HepG2 (cell line): ENCODE measurements at regions not wholly inside any gene's neighbourhood (a gene's known extent, or its start where the extent isn't known, plus 50 kb on each side); places are given as distances from the start of the nearest gene placed in this dataset.

Experiments
- ATAC-seq: fragments of 200-7000 bp; cut with Tn5 transposase; 3 replicates; pipeline ENCODE4 v1.9.1; 2020; ENCODE audit warnings: mild to moderate bottlenecking, moderate library complexity
- BruUV-seq: library from RNA; stranded (reverse); fragments of 400-500 nt; replicated peaks from 2 replicates; lab custom pipeline; 2021; lab: Mats Ljungman, UMichigan
- CTCF ChIA-PET: fragments of 300-600 bp; formaldehyde crosslinking; extraction: SDS; loops from one replicate; lab custom pipeline; 2021; ENCODE audit warnings: low total read pairs, inconsistent platforms, low intra/inter-chr PET ratio; lab: Yijun Ruan, JAX
- POLR2A ChIA-PET: fragments of 350-600 bp; sonication (Branson Sonifier 250); formaldehyde crosslinking; loops from one replicate; lab custom pipeline; 2020; ENCODE audit warnings: antibody characterized with exemption, inconsistent platforms; lab: Yijun Ruan, JAX
- DNase-seq: peaks from one replicate; pipeline ENCODE4 v3.0.0-alpha.2; 2015; ENCODE audit warnings: low spot score
- FAIRE-seq: peaks from 3 replicates; lab custom pipeline; 2011; peaks lifted over from hg19 to GRCh38; lab: Jason Lieb, UNC
- H2AFZ ChIP-seq: one replicate; pipeline ENCODE4 v1.6.1; 2011; ENCODE audit warnings: low read length, inconsistent platforms
- H3K27ac ChIP-seq: fragments of 300-600 bp; 3 replicates; pipeline ENCODE4 v1.8.0; 2011; ENCODE audit warnings: mixed run types, mild to moderate bottlenecking, mixed read lengths, low read length, inconsistent platforms; ENCODE audit not compliant: insufficient read depth; ENCODE audit errors: extremely low read length
- H3K27me3 ChIP-seq, 2 experiments: fragments of 200-600 bp in 1 of 2; 2 replicates in 1 of 2; 3 replicates in 1 of 2; pipeline versions ENCODE4 v1.6.0 to v1.8.0; 2011; ENCODE audit warnings: low read length in 2 of 2, mild to moderate bottlenecking in 2 of 2, moderate library complexity in 2 of 2, inconsistent platforms in 1 of 2; ENCODE audit not compliant: insufficient read depth in 2 of 2, control insufficient read depth in 1 of 2
- H3K36me3 ChIP-seq, 2 experiments: fragments of 200-600 bp in 1 of 2; replicated peaks in 1 of 2; 2 replicates in 1 of 2; 3 replicates in 1 of 2; pipeline versions ENCODE4 v1.5.1 to v1.8.0; 2011; ENCODE audit warnings: low read length in 2 of 2, inconsistent platforms in 1 of 2; ENCODE audit not compliant: insufficient read depth in 2 of 2, control insufficient read depth in 1 of 2
- H3K4me1 ChIP-seq: 2 replicates; pipeline ENCODE4 v1.5.1; 2012; ENCODE audit warnings: low read length, inconsistent platforms; ENCODE audit not compliant: insufficient read depth
- H3K4me2 ChIP-seq: 2 replicates; pipeline ENCODE4 v1.6.0; 2011; ENCODE audit warnings: low read depth, low read length, inconsistent platforms
- H3K4me3 ChIP-seq, 3 experiments: fragments of 200-600 bp in 1 of 3; sonication (generic), shearing (Covaris generic) in 1 of 3; replicated peaks in 1 of 3; 2 replicates each; pipeline ENCODE4 v1.5.1; 2011 to 2016; ENCODE audit warnings: low read length in 3 of 3, inconsistent platforms in 2 of 3, low read depth in 2 of 3, mild to moderate bottlenecking in 2 of 3, control low read depth in 1 of 3, mixed read lengths in 1 of 3; ENCODE audit not compliant: insufficient read depth in 1 of 3
- H3K79me2 ChIP-seq: one replicate; pipeline ENCODE4 v1.6.1; 2011; ENCODE audit warnings: low read length, inconsistent platforms; ENCODE audit not compliant: insufficient read depth
- H3K9ac ChIP-seq: 2 replicates; pipeline ENCODE4 v1.6.0; 2011; ENCODE audit warnings: mild to moderate bottlenecking, low read depth, low read length, inconsistent platforms; ENCODE audit not compliant: insufficient read depth
- H3K9me3 ChIP-seq: 2 replicates; pipeline ENCODE4 v1.5.1; 2012; ENCODE audit warnings: mild to moderate bottlenecking, low read length
- H4K20me1 ChIP-seq: 2 replicates; pipeline ENCODE4 v1.6.0; 2011; ENCODE audit warnings: inconsistent platforms, mild to moderate bottlenecking, low read length, moderate library complexity; ENCODE audit not compliant: insufficient read depth
- NBN ChIP-seq: fragments of 450-650 bp; conservative IDR thresholded peaks from 2 replicates; pipeline ENCODE4 v1.6.1; 2017
- POLR2AphosphoS2 ChIP-seq: IDR thresholded peaks from 2 replicates; pipeline ENCODE4 v1.6.1; 2011; ENCODE audit warnings: low read depth, low read length, improper control_type of control experiment
- SMARCC2 ChIP-seq: fragments of 450-650 bp; IDR thresholded peaks from 2 replicates; pipeline ENCODE4 v1.6.1; 2017; ENCODE audit warnings: antibody characterized with exemption, mild to moderate bottlenecking
- ZSCAN9 ChIP-seq: IDR thresholded peaks from 2 replicates; pipeline ENCODE4 v1.6.1; 2016; ENCODE audit warnings: borderline replicate concordance
- WGBS: methylation state at CpG from one replicate; pipeline ENCODE4 v1.1.6; 2017; ENCODE audit warnings: low lambda C conversion rate; 5-methylcytosine and 5-hydroxymethylcytosine counted together
- in situ Hi-C: cut with HindIII; loops from 2 replicates; pipeline ENCODE4 v1.10.0; 2017; ENCODE audit warnings: low pct_unique_long_range_greater_than_20kb; ENCODE audit not compliant: extremely low pct_ligation_motif_present
- intact Hi-C: fragments of 100-400 bp; cut with micrococcal nuclease; formaldehyde crosslinking; loops from one replicate; pipeline ENCODE4 v1.10.0; 2022; ENCODE audit not compliant: unreplicated experiment
- TF ChIP-seq, protein P1 (sequence below): sonication (generic); formaldehyde crosslinking; IDR thresholded peaks from 2 replicates; pipeline ENCODE4 v1.5.0; 2020; ENCODE audit warnings: missing genetic modification reagents
- TF ChIP-seq, protein P2 (sequence below): IDR thresholded peaks from 2 replicates; pipeline ENCODE4 v1.6.1; 2016; ENCODE audit warnings: control low read depth
- TF ChIP-seq, protein P3 (sequence below): sonication (generic); formaldehyde crosslinking; IDR thresholded peaks from 2 replicates; pipeline ENCODE4 v1.4.0; 2020; ENCODE audit warnings: missing genetic modification reagents, mild to moderate bottlenecking, borderline replicate concordance

DNA sequence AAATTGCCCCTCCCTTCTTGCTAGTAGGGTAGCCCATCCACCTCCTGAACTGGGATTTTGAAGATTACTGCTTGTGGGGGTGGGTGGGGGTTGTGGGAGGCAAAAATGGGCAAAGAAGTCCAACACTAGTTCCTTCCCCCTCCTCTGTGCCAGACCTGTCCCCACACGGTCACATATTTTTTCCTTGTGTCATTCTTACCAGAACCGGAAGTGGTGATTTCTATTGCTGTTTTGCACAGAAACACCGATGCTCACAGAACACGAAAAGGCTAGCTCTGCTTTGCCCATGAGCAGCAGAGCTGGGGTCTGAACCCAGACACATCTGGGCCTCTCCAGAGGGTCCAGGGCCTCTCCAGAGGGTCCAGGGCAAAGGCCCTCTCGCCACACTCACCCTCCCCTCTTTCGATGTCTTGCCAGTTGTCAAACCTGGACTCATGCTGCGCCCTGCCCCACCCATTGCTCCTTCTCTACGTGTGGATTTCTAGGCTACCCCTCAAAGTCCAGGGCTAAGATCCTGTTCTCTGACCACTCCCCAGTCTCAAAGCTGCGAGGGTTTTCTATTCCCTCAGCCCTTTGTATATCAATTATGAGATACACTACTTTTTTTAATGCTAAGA, 264.4 kb upstream of the MSX2 start (continued):
- TF ChIP-seq SMARCC2: no peak

DNA sequence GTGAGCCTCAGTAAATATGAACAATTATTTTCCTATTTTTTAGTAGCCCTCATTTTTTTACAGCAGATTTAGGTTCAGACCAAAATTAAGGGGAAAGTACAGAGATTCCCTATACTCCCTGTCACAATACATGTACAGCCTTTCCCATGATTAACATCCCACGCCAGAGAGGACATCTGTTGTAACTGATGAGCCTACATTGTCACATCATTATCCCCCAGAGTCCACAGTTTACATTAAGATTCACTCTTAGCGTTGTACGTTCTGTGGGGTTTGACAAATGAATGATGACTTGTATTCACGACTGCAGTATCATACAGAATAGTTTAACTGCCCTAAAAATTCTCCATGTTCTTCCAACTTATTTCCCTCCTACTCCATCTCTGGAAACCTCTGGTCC, 262.3 kb upstream of the MSX2 start:
- H3K36me3 ChIP-seq: no peaks in the 10 kb centered on the region
- no peak for ATAC-seq
- ChIA-PET CTCF (no interaction called here), POLR2A (no interaction called here)
- H3K4me2 ChIP-seq: no peak overlapping the region
- intact Hi-C loops (no loop called here), in situ Hi-C loops (no loop called here)
- no peaks in the 10 kb centered on the region for H4K20me1 ChIP-seq
- no peak overlapping the region for H2AFZ ChIP-seq
- H3K9ac ChIP-seq: no peak overlapping the region
- no peaks in the 10 kb centered on the region for H3K9me3 ChIP-seq
- no peak overlapping the region for H3K27ac ChIP-seq
- H3K27me3 ChIP-seq: no peaks in the 10 kb centered on the region
- no peaks in the 10 kb centered on the region for H3K4me1 ChIP-seq
- no TSS peak for BruUV-seq
- WGBS: 35% methylated on average over 4 of the region's 4 CpGs
- no peak for TF ChIP-seq NBN
- TF ChIP-seq, protein P1, sequence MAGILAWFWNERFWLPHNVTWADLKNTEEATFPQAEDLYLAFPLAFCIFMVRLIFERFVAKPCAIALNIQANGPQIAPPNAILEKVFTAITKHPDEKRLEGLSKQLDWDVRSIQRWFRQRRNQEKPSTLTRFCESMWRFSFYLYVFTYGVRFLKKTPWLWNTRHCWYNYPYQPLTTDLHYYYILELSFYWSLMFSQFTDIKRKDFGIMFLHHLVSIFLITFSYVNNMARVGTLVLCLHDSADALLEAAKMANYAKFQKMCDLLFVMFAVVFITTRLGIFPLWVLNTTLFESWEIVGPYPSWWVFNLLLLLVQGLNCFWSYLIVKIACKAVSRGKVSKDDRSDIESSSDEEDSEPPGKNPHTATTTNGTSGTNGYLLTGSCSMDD (CRISPR knock-in tag): no peak
- TF ChIP-seq, protein P2, sequence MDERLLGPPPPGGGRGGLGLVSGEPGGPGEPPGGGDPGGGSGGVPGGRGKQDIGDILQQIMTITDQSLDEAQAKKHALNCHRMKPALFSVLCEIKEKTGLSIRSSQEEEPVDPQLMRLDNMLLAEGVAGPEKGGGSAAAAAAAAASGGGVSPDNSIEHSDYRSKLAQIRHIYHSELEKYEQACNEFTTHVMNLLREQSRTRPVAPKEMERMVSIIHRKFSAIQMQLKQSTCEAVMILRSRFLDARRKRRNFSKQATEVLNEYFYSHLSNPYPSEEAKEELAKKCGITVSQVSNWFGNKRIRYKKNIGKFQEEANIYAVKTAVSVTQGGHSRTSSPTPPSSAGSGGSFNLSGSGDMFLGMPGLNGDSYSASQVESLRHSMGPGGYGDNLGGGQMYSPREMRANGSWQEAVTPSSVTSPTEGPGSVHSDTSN (CRISPR knock-in tag): no peak
- no peak for TF ChIP-seq POLR2AphosphoS2
- no peak for TF ChIP-seq ZSCAN9 (CRISPR knock-in tag)
- TF ChIP-seq, protein P3, sequence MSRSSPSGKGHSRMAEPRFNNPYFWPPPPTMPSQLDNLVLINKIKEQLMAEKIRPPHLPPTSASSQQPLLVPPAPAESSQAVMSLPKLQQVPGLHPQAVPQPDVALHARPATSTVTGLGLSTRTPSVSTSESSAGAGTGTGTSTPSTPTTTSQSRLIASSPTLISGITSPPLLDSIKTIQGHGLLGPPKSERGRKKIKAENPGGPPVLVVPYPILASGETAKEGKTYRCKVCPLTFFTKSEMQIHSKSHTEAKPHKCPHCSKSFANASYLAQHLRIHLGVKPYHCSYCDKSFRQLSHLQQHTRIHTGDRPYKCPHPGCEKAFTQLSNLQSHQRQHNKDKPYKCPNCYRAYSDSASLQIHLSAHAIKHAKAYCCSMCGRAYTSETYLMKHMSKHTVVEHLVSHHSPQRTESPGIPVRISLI (CRISPR knock-in tag): no peak
- no peak for FAIRE-seq
- no peak for DNase-seq
- no peak overlapping the region for H3K4me3 ChIP-seq
- no peaks in the 10 kb centered on the region for H3K79me2 ChIP-seq
